K562 (cell line): ENCODE measurements at regions not wholly inside any gene's neighbourhood (a gene's known extent, or its start where the extent isn't known, plus 50 kb on each side); places are given as distances from the start of the nearest gene placed in this dataset.
A peak's percentile ranks its signal among the peaks of the same experiment; 100 is the strongest.

Experiments
- ATAC-seq: fragments of 200-7000 bp; cut with Tn5 transposase; 3 replicates; pipeline ENCODE4 v1.9.1; 2020; ENCODE audit warnings: moderate library complexity
- BruUV-seq: library from RNA; stranded (reverse); fragments of 400-500 nt; replicated peaks from 2 replicates; lab custom pipeline; 2021; lab: Mats Ljungman, UMichigan
- CTCF ChIA-PET: fragments of 300-600 bp; formaldehyde crosslinking; extraction: SDS; loops from one replicate; lab custom pipeline; 2021; ENCODE audit warnings: low intra/inter-chr PET ratio; lab: Yijun Ruan, JAX
- POLR2A ChIA-PET: fragments of 300-600, 350-650 bp; sonication (Branson Sonifier 250); formaldehyde crosslinking; extraction: SDS; loops from one replicate; lab custom pipeline; 2021; ENCODE audit warnings: antibody characterized with exemption, inconsistent platforms; lab: Yijun Ruan, JAX
- DNase-seq, 4 experiments: peaks; one replicate each; pipeline versions ENCODE4 v3.0.0 to v3.0.0-alpha.2; 2011 to 2018; ENCODE audit warnings: low spot score in 3 of 4, mixed read lengths in 3 of 4; ENCODE audit errors: extremely low read depth in 1 of 4
- FAIRE-seq: peaks from 2 replicates; lab custom pipeline; 2011; peaks lifted over from hg19 to GRCh38; lab: Jason Lieb, UNC
- H2AFZ ChIP-seq: 2 replicates; pipeline ENCODE4 v1.6.0; 2011; ENCODE audit warnings: low read depth, low read length, control low read depth, inconsistent platforms
- H3K27ac ChIP-seq: fragments of 200-600 bp; 3 replicates; pipeline ENCODE4 v1.8.0; 2011; ENCODE audit warnings: low read depth, mild to moderate bottlenecking, control low read depth, inconsistent platforms, low read length, moderate library complexity, mixed read lengths; ENCODE audit errors: extremely low read depth
- H3K27me3 ChIP-seq, 2 experiments: fragments of 300-600 bp in 1 of 2; 2 replicates in 1 of 2; 3 replicates in 1 of 2; pipeline versions ENCODE4 v1.6.0 to v1.8.0; 2011; ENCODE audit warnings: inconsistent platforms in 2 of 2, low read length in 2 of 2, mild to moderate bottlenecking in 1 of 2, mixed read lengths in 1 of 2, moderate library complexity in 1 of 2; ENCODE audit not compliant: control insufficient read depth in 2 of 2, insufficient read depth in 2 of 2
- H3K36me3 ChIP-seq: fragments of 300-600 bp; 3 replicates; pipeline ENCODE4 v1.8.0; 2011; ENCODE audit warnings: mild to moderate bottlenecking, low read length, inconsistent platforms; ENCODE audit not compliant: control insufficient read depth, insufficient read depth
- H3K4me1 ChIP-seq, 2 experiments: fragments of 200-600 bp in 1 of 2; replicated peaks in 1 of 2; 2 replicates in 1 of 2; 3 replicates in 1 of 2; pipeline versions ENCODE4 v1.5.1 to v1.8.0; 2011; ENCODE audit warnings: inconsistent platforms in 2 of 2, low read length in 2 of 2, mild to moderate bottlenecking in 1 of 2, mixed read lengths in 1 of 2, moderate library complexity in 1 of 2; ENCODE audit not compliant: control insufficient read depth in 2 of 2, insufficient read depth in 2 of 2
- H3K4me2 ChIP-seq: 2 replicates; pipeline ENCODE4 v1.6.1; 2011; ENCODE audit warnings: low read length, control low read depth, inconsistent platforms, mixed read lengths; ENCODE audit not compliant: insufficient read depth
- H3K4me3 ChIP-seq: fragments of 200-600 bp; sonication (generic), shearing (Covaris generic); 2 replicates; pipeline ENCODE4 v1.5.1; 2016; ENCODE audit warnings: control low read depth, inconsistent platforms
- H3K79me2 ChIP-seq: fragments of 200-600 bp; 3 replicates; pipeline ENCODE4 v1.8.0; 2011; ENCODE audit warnings: low read length, inconsistent platforms; ENCODE audit not compliant: control insufficient read depth, insufficient read depth
- H3K9ac ChIP-seq, 2 experiments: 2 replicates each; pipeline versions ENCODE4 v1.6.0 to v1.6.1; 2011; ENCODE audit warnings: low read depth in 2 of 2, low read length in 2 of 2, control low read depth in 1 of 2, inconsistent platforms in 1 of 2, mild to moderate bottlenecking in 1 of 2, mixed read lengths in 1 of 2; ENCODE audit not compliant: insufficient read depth in 1 of 2
- H3K9me1 ChIP-seq: one replicate; pipeline ENCODE4 v1.6.0; 2011; ENCODE audit warnings: inconsistent platforms, mild to moderate bottlenecking, low read length, moderate library complexity; ENCODE audit not compliant: control insufficient read depth, insufficient read depth
- H3K9me3 ChIP-seq: replicated peaks from 2 replicates; pipeline ENCODE4 v1.5.1; 2011; ENCODE audit warnings: low read depth, low read length, inconsistent platforms; ENCODE audit not compliant: control insufficient read depth, insufficient read depth
- H4K20me1 ChIP-seq: replicated peaks from 2 replicates; pipeline ENCODE4 v1.6.1; 2011; ENCODE audit warnings: low read length, inconsistent platforms, mixed read lengths; ENCODE audit not compliant: control insufficient read depth, insufficient read depth
- CBX2 ChIP-seq: fragments of 200-600 bp; sonication (generic); IDR thresholded peaks from one replicate; pipeline ENCODE4 v1.6.1; 2012; ENCODE audit warnings: mild to moderate bottlenecking, low read length, inconsistent platforms; ENCODE audit not compliant: insufficient read depth, poor library complexity, severe bottlenecking
- CEBPB ChIP-seq: fragments of 450-650 bp; IDR thresholded peaks from 2 replicates; pipeline ENCODE4 v1.6.1; 2016; ENCODE audit warnings: missing genetic modification characterization, missing compliant biosample characterization
- CEBPG ChIP-seq, 3 experiments: fragments of 200-800 bp in 1 of 3; sonication (Bioruptor generic) in 1 of 3; sonication (generic) in 1 of 3; formaldehyde crosslinking in 1 of 3; IDR thresholded peaks in 2 of 3; conservative IDR thresholded peaks in 1 of 3; 2 replicates each; pipeline versions ENCODE4 v1.6.1 to v1.8.0; 2016 to 2022; ENCODE audit warnings: missing compliant biosample characterization in 2 of 3, missing genetic modification characterization in 2 of 3, mild to moderate bottlenecking in 1 of 3, missing genetic modification reagents in 1 of 3
- ETV1 ChIP-seq: fragments of 450-650 bp; conservative IDR thresholded peaks from 2 replicates; pipeline ENCODE4 v1.6.1; 2016; ENCODE audit warnings: missing genetic modification characterization, control low read depth, low read depth, missing compliant biosample characterization
- ETV6 ChIP-seq, 3 experiments: fragments of 150-350 bp in 1 of 3; sonication (generic) in 1 of 3; formaldehyde crosslinking in 1 of 3; IDR thresholded peaks; 2 replicates each; pipeline versions ENCODE4 v1.6.1 to v1.8.0; 2014 to 2022; ENCODE audit warnings: borderline replicate concordance in 2 of 3, low read depth in 2 of 3, antibody characterized with exemption in 1 of 3, low read length in 1 of 3, mild to moderate bottlenecking in 1 of 3, missing genetic modification reagents in 1 of 3
- HDAC8 ChIP-seq: fragments of 450-650 bp; IDR thresholded peaks from 2 replicates; pipeline ENCODE4 v1.6.1; 2016; ENCODE audit warnings: mild to moderate bottlenecking, missing genetic modification characterization, moderate library complexity, missing compliant biosample characterization
- NR2C1 ChIP-seq, 2 experiments: fragments of 450-650 bp; IDR thresholded peaks; 2 replicates each; pipeline ENCODE4 v1.6.1; 2017; ENCODE audit warnings: mild to moderate bottlenecking in 2 of 2, antibody characterized with exemption in 1 of 2, inconsistent platforms in 1 of 2, missing compliant biosample characterization in 1 of 2, missing genetic modification characterization in 1 of 2
- RHOXF2B ChIP-seq: fragments of 250-450 bp; sonication (Bioruptor Pico); conservative IDR thresholded peaks from 2 replicates; pipeline ENCODE4 v1.5.1; 2021
- SAFB ChIP-seq: fragments of 200-400 bp; formaldehyde crosslinking; IDR thresholded peaks from 2 replicates; pipeline ENCODE4 v1.6.1; 2017; ENCODE audit warnings: low read depth, low read length, borderline replicate concordance
- ZNF75A ChIP-seq: fragments of 450-650 bp; formaldehyde crosslinking; IDR thresholded peaks from 2 replicates; pipeline ENCODE4 v1.4.0; 2020; ENCODE audit warnings: mild to moderate bottlenecking
- in situ Hi-C: fragments of 300-500 bp; cut with MboI; formaldehyde crosslinking; loops from 4 replicates; pipeline ENCODE4 v1.15.0; 2018; ENCODE audit warnings: inconsistent platforms, mixed read lengths
- intact Hi-C: fragments of 100-400 bp; cut with micrococcal nuclease; formaldehyde crosslinking; loops from 2 replicates; pipeline ENCODE4 v1.14.2; 2022

DNA sequence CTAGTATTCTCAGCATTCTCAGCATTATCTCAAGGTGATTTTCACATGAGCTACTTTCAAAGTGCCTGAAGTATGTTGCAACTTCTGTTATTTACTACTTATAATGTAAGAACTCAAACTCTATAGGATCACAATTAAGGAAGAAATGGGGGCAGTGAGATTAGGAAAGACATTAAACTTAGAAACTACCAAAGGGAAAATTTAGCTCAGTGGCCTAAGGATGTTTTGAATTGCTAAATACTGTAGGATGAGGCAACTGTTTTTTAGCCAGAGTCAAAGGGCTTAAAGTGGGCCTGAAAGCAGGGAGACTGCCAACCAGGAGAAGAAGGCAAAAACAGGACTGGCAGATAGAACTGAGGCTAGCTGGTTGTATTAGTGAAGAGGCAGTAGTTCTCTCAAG lies 55.5 kb upstream of the MBNL1 start:
- Histone ChIP-seq H3K4me1 (peaks cover 0 to 6% of the 10 kb centered on the region in 2 experiments; a peak in 2 of 5 replicates), H4K20me1 (no peaks in the 10 kb centered on the region), H3K9me1 (no peaks in the 10 kb centered on the region), H3K79me2 (no peaks in the 10 kb centered on the region), H3K27ac (no peak overlapping the region), H3K4me3 (no peak overlapping the region), H3K9ac (no peak overlapping the region), H3K4me2 (no peak overlapping the region), H3K36me3 (no peaks in the 10 kb centered on the region), H2AFZ (no peak overlapping the region), H3K9me3 (no peaks in the 10 kb centered on the region), H3K27me3 (no peaks in the 10 kb centered on the region)
- POLR2A ChIA-PET, result interaction anchor here (0.8 to 1.2 kb wide), 3 partner anchors 32 to 103 kb away, joined by 3 to 6 read pairs (median 3); partner anchors contain the start of gene MBNL1
- intact Hi-C loops, result no loop called here
- in situ Hi-C loops, result no loop called here
- BruUV-seq, result no TSS peak
- CTCF ChIA-PET, result no interaction called here
- no peak for FAIRE-seq
- no peak for DNase-seq
- no peak for TF ChIP-seq CEBPG (CRISPR knock-in tag; IDR thresholded peaks at IDR 0.05)
- peak in 1 of 2 experiments; percentile 41; a peak in 1 of 4 replicates for TF ChIP-seq CEBPG (tag; conservative IDR thresholded peaks at IDR 0.05 in 1 of 2, IDR thresholded peaks at IDR 0.05 in 1 of 2)
- TF ChIP-seq ETV6 (IDR thresholded peaks at IDR 0.05; ENCODE audit: borderline replicate concordance in 1 of 2, low read depth in 2 of 2, low read length in 1 of 2), result no peak
- TF ChIP-seq ETV6 (CRISPR knock-in tag; IDR thresholded peaks at IDR 0.05; ENCODE audit: borderline replicate concordance), result no peak
- no peak for TF ChIP-seq ETV1 (tag)
- TF ChIP-seq RHOXF2B (CRISPR knock-in tag), result no peak
- no peak for TF ChIP-seq NR2C1 (IDR thresholded peaks at IDR 0.05)
- no peak for TF ChIP-seq NR2C1 (tag; IDR thresholded peaks at IDR 0.05)
- TF ChIP-seq CBX2, result no peak
- TF ChIP-seq ZNF75A (CRISPR knock-in tag), result no peak
- TF ChIP-seq SAFB, result no peak
- peak; percentile 76 for TF ChIP-seq CEBPB (tag)
- no peak for TF ChIP-seq HDAC8
- no peak for ATAC-seq
